GM21825 (cell line): ENCODE measurements at regions not wholly inside any gene's neighbourhood (a gene's known extent, or its start where the extent isn't known, plus 50 kb on each side); places are given as distances from the start of the nearest gene placed in this dataset.
A peak's percentile ranks its signal among the peaks of the same experiment; 100 is the strongest.

ENCODE experiments used
- ATAC-seq: cut with Tn5 transposase; IDR thresholded peaks from one replicate; pipeline ENCODE4 v1.9.1; 2021; ENCODE audit warnings: mild to moderate bottlenecking, moderate library complexity; ENCODE audit not compliant: unreplicated experiment

DNA sequence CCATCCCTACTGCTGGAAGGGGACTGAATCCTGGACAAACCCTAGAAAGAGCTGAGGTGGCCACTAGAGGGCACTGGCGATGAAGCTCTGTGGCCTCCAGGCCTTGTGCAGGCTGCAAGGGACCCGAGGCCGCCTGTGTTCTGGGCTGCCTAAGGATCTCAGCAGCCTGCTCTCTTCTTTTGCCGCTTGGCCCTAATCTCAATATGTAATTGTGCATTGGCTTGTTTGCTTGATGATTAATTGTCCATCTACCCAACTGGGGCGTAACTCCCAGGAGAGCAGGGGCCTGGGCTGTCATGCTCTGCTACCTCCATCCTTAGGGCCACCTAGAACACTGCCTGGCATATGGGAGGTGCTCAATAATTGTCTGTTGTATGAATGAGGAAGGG is 73.8 kb downstream of the SYNE3 start:
- ATAC-seq = peak; percentile 80

DNA sequence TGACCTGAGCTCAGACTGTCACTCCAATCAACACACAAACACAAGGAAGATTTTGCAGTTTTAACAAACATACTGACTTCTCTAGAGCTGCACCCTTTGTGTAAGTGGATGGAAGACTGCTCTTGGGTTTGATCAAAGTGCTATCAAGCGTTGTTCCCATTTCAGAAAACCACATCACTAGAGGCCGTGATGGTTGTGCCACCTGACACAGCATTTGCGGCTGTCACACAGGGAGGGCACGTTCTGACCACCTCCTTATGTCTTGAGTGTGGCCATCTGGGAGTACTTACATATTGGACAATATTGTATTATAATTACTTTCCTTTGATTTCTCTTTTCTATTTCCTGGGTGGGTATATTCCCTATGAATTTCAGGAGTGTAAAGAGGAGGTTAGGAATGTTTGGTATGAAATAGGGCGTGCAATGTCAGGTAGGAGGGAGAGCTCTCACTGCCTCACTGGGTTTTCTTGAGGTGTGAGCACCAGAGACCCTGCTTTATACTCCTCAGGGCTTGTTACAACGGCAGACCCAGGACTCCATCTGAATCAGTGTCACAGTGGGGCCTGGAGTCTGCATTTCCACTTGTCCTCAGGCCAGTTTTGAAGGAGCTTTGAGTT is 74.3 kb downstream of the SYNE3 start:
- no peak for ATAC-seq

DNA sequence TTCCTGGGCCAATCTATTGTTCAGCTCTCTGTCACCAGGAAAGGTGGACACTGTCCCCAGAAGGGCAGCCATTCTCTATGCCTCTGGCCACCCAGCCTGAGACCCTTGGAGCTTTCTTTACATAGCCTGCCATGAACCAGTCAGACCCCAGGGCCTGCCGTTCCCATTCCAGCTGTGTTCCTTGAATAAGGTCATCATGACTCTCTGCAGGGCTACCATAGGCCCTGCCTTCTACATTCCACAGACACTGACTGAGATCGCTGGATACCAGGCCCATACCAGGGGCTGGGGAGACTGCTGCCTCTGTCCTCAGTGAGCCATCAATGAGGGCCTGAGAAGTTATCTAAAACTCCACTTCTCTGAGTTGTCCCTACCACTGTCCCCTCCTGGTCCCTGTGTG is 75.5 kb downstream of the SYNE3 start:
- ATAC-seq = no peak

DNA sequence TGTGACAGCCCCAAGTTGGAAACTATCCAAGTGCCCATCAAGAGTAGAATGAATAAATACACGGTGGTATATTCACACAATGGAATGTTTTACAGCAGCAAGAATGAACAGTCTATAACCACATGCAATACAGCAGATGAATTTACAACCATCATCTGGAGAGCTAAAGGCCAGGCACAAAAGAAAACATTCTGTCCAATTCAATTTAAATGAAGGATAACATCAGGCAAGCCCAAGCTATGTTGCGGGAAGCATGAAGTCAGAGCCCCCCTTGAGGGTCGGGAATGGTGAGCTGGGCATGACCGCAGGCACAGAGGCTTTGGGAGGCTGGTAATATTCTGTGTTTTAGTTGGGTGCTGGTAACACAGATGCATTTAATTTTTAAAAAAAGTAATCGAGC is 76.0 kb downstream of the SYNE3 start:
- ATAC-seq = no peak

DNA sequence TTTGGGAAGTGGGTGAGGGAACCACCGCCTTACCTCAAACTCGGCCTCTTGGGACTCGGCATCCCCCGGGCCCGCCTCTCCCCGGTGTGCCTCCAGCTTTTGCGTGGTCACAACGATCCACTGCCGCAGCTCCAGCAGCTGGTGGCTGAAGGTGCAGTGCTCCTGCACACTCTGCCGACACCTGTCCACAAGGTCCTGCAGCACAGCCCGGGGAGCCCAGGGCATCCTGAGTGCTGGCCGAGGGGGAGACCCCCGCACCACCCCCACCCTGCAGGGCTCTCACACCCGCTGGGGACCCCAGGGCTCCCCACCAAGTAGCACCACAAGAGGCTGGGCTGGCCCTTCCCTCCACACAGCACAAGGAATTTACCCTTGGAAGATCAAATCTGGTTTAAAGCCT is 76.6 kb downstream of the SYNE3 start:
- ATAC-seq = no peak

DNA sequence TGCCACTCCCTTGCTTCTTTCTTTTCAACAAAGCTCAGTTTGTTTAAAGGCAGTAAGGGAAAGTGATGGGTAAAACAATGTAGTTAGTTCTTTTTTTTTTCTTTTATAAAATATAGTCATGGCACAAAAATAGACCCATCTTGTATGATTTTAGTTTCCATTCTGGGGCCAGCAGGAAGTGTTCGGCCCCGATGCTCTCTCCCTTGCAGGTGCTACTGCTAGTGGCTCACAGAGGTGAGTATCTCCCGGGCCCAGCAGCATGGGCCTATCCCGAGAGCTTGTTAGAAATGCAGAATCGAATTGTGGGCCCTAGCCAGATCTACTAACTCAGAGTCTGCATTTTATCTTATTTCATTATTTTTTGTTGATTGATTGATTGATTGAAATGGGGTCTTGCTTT is 78.7 kb downstream of the SYNE3 start:
- no peak for ATAC-seq

DNA sequence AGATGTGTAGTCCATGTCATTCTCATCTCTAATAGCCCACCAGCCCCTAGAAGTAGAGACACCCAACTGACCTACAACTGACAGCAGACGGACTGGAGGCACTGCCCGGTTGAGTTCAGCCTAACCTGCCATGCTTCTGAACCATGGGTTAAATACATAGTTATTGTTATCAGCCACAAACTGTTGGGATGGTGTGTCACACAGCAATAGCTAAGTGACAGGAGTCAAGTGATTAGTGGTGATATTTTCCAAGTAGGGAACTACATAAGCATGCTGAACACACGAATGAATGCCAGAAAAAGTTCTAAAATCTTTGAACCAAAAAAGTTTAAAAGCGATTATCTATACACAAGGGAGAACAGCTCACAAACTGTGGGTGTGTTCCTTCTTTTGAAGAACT is 80.1 kb downstream of the SYNE3 start:
- no peak for ATAC-seq

DNA sequence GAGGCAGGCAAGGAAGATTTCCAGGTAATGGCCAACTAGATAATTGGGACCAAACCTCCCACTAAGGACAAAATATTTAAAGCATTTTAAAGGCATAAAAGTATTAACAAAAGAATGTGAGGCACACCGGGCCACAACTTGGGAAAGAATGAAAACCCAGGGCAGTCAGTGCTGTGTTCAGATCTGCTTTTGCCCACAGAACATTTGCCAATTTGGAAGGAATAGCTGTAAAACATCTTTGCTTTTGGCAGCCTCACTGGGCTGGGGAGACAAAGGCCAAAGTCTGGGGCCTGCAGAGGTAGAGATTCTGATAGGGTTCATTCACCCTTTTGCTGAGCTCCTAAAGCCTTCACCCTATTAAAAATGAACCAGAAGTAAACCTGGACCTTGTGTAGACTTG is 82.3 kb downstream of the SYNE3 start:
- no peak for ATAC-seq

DNA sequence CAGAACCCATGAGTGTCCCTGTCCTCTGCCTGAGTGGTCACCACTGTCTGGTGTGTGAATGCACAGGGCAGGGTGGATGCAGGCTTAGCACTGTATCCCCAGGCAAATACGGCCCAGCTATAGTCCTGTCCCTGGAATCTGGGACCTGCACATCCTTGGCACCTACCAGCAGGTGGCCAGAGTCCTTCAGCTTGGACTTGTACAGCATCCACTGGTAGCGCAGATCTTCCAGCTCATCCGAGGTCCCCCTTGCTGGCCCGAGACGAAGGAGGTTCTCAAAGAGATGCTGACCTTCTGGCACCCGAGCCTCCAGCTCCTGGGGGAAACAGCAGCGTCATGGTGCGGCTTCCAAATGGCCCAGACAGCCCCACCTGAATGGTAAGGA is 83.4 kb downstream of the SYNE3 start:
- ATAC-seq = no peak

DNA sequence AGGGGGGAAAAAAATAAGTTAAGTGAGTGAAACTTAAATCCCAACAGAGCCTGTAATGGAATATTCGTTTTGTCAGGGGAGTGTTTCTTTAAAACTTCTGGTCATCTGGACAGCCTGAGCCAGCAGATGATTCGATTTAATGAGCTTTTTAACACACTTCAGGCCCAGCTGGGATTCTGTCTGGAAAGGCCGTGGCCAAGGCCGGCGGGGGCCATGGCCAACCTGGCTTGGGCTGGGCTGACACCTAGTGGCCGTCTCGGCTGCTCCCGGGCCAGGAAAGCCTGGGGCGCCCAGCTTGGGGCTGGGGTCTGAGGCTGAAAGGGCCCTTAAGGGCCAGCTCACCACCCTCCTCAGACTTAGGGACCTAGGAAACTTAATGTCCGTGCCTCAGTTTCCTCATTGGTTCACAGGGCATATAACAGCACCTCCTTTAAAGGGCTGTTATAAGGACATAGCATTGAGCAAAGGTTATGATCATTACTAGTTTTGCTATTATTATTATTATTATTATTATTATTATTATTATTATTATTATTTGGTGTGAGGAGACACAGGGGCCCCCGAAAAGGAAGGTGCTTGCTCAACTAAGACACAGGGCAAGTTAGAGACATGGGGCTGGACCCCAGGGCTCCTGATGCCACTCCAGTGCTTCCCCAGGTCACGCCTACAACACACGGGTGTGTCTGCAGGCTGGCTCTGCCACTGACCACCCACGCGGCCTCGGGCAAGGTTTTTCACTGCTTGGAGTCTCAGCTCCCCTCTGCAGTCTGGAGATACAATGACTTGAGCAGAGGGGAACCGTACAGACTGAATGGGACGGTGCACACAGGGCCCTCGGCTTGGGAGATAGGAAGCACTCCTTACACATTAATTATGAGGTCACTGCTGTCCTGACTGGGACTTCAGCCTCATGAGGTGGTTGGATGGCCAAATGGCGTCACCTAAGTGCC is 84.0 kb downstream of the SYNE3 start:
- ATAC-seq = no peak

DNA sequence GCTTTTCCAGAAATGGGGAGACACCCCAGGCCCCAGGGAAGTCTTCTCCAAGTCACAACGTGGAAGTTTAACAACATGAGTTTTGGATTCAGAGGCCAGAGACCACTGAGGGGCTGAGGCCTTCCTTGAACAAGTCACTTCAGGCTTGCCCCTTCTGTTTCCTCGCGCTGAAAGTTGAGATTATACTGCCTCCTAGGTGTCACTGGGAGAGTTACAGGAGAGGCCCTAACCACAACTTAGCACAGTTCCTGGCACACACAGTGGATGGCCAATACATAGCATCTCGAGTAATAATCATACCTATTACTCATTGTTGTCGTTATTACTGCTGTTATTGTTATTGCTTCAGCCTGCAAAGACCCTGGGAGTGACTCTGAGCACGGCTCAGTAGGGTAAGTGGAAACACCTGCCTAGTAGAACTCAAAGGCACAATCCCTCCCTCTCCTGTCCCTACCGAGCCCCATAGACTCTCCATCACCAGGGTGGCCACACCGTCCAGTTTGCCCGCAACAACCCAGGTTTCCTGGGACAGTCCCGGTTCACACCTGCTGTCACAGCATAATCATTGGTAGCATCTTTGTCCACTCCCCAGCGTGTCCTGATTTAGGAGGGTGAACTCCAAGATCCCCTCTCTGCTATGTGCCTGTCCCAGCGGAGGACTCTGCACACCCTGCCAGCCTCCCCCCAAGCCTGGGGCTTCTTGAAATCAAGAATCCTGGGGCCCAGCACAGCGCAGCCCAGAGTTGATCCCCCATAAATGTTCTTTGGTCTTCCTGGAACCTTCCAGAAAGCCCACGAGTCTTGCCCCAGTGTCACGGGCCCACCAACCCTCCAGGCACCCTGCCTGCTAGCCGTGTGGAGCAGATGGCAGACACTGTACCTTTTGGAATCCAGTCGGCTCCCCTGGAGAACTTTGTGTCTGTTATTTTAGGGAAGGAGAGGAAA is 85.0 kb downstream of the SYNE3 start:
- no peak for ATAC-seq

DNA sequence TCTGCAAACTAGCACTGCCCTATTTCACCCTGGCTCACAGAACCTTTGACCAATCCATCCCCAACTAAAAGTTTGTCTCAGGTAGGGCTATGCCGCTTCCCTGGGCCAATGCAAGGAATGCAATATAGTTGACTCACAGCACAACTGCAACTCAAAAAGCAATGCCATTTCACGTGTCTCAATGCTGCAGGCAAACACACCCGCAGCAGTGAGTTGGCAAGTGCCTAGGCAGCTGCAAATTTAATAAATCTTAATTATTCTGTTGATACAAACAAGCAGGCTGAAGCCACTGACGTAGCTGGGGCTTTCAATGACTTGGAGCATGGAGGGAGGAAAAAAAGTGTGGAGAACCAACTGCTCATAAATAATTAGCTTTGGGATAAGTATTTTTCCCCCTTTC is 87.9 kb downstream of the SYNE3 start:
- ATAC-seq = no peak

DNA sequence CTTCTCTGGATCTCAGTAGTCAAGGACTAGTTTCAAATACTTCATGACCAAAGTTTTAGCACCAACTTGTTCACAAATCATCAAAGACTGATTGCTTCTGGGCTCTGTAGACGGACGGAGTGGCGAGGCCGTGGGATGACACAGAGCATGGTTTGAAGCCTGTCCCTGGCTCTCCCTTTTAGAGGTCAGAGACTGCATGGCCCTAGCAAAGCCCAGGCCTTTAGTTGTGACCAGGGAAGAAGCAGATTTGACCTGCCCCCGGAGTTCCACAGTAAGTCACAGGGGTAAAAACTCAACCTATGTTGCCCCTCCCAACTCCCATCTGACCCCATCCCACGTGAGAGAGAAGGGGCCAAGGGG is 90.4 kb downstream of the SYNE3 start:
- ATAC-seq = no peak

DNA sequence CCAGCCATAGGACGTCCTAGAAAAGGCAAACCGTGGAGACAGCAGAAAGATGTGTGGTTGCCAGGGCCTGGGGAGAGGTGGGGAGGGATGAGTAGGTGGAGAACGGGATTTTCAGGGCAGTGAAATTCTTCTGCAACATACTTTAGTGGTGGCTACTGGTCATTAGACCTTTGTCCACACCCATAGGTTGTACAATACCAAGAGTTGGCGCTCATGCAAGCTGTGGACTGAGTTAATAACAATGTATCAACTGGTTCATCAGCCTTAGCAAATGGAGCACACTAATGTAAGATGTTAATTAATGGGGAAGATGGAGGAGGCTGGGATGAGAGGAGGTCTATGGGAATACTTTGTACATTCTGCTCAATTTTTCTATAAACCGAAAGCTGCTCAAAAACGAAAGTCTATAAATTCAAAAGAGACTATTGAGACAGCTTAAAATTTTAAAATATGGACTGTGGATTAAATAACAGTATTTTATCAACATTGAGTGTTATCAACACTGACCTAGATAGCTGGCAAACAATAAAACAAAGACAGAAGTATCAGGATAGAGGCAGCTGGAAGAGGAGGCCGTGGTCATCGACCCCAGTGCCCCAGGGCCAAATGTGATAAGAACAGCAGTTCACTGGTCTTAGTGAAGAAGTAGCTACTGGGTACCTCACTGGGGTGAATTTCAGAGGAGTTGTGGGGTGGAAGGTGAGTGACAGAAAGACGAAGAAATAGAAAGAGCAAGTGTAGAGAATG is 90.9 kb downstream of the SYNE3 start:
- ATAC-seq = no peak

DNA sequence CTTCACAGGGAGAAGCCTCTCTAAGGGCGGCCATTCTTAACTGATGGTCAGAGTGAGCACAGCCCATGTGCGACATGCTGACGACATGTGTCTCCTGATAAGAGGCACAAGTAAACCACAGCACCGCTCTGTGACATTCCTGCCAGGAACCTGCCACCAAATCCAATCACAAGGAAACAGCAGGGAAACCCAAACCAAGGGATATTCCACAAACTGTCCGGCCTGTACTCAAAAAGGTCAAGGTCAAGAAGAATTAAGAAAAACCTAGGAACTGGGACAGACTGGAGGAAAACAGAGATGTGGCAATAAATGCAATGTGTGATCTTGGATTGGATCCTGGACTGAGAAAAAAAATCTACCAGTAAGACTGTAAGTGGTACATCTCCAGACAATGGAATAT is 91.9 kb downstream of the SYNE3 start:
- ATAC-seq = no peak

DNA sequence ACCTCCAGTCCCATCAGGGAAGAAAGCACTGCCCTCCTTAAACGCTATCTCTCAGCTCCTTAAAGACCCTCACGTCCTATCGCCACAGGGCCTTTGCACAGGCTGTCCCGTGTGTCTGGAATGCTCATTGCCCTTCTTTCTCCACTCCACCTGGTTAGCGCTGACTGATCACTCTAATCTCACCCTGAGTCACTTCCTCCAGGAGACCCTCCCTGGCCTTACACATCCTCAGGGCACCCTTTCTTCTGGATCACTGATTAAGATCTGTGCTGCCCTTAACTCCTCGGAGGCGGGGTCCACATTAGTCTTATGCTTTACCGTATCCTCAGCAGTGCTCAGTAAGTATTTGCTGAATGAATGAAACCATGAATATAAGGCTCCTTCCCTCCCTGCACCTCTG is 94.7 kb downstream of the SYNE3 start:
- no peak for ATAC-seq

DNA sequence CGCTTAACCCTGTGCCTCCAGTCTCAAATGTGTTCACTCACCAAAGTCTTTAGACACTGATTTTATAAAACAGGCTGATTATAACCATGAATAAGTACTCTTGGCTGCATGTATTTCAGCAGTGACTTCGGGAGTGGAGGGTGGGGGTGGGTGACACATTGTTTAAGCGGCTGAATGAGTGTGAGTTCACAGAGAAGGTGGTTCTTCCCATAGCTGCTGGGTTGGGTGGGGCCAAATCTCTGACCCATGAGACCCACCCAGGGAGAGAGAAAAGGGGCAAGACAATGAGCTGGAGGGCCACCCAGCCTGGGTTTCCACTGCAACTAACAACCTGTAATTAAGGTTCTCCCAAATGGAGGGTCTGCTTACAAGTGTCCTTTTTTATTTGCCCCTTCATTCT is 96.4 kb downstream of the SYNE3 start:
- no peak for ATAC-seq

DNA sequence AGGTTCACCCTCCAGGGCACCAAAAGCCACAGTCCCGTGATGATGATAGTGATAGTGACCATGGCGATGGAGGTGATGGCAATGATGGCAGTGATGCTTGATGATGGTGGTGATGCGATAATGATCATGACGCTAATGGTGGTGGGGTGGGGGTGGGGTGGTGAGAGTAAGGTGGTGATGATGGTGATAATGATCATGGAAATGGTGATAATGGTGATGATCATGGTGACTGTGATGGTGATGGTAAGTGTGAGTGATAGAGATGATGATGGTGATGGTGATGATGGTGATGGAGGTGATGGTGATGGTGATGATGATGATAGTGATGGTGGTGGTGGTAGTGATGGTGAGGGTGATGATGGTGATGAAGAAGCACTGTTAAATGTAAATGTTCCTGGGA is 96.9 kb downstream of the SYNE3 start:
- no peak for ATAC-seq

DNA sequence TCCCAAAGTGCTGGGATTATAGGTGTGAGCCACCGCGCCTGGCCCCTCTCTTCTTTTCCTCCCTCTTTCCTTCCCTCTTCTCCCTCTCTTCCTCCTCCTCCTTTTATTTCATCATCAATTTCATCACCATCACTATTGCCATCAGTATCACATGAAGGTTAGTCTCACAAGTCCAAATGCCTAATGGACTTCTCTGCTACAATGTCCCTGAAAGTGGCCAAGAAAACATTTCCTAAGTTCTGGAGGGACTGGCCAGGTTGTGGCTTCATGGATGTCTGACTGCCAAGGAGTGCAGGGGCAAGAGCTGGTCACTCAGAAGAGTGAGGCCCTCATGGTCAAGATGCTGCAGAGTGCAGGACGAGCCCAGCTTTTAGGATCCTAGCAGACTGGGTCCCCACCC is 97.6 kb downstream of the SYNE3 start:
- no peak for ATAC-seq

DNA sequence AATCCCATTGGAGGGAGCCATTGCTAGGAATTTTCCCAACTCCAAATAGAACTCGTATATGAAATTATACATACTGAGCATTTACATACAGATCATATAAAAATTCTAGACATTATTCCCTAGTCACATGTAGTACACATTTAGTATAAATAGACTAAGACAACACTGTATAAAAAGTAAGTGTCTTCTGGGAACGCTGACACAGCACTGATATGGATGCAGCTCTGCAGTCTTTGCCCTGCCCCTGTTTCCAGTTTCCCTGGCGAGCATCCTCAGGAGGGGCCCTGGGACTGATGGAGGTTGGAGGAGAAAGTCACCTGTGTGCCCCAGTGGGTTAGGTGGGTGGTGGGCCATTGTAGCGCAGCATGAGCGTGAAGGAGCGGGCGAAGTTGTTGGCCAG is 97.8 kb upstream of the CLMN start:
- ATAC-seq = no peak

DNA sequence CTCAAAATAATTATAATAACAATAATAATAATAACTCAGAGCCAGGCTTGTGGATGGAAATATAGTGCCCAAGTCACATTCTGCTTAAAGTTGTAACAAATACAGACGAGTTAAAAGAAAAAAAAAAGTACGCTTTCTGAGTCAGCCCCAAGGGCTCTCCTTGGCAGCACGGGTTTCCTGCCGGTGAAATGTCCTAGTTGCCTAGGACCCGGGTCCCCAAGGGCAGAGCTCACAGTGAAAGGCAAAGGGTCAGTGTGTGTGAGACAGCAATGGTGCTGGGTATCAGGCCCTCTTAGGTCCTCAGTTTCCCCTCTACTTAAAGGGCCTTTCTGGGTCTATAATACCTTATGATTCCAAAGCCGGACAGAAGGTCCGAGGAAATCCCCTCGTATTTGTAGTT is 96.3 kb upstream of the CLMN start:
- no peak for ATAC-seq
